Ascending aorta (tissue), 2 donors: ENCODE measurements at regions not wholly inside any gene's neighbourhood (a gene's known extent, or its start where the extent isn't known, plus 50 kb on each side); places are given as distances from the start of the nearest gene placed in this dataset.

ENCODE experiments used
- DNase-seq, 2 donors: peaks; one replicate each; pipeline ENCODE4 v3.0.0-alpha.2; 2019; ENCODE audit warnings: low spot score in 2 of 2
- H3K27ac ChIP-seq, 2 donors: fragments of 200-600 bp; sonication (generic); one replicate each; pipeline ENCODE4 v1.5.1; 2016 to 2017; ENCODE audit warnings: mild to moderate bottlenecking in 1 of 2
- H3K27me3 ChIP-seq: fragments of 200-600 bp; sonication (generic); one replicate; pipeline ENCODE4 v1.5.1; 2017
- H3K36me3 ChIP-seq, 2 donors: fragments of 200-600 bp; sonication (generic); one replicate each; pipeline ENCODE4 v1.5.1; 2016
- H3K4me1 ChIP-seq, 2 donors: fragments of 200-600 bp; sonication (generic); one replicate each; pipeline ENCODE4 v1.5.1; 2016 to 2017; ENCODE audit warnings: mild to moderate bottlenecking in 1 of 2
- H3K4me3 ChIP-seq, 2 donors: fragments of 200-600 bp; sonication (generic); one replicate each; pipeline ENCODE4 v1.5.1; 2016 to 2017; ENCODE audit warnings: mild to moderate bottlenecking in 1 of 2
- H3K9me3 ChIP-seq, 2 donors: fragments of 200-600 bp; sonication (generic); one replicate each; pipeline ENCODE4 v1.5.1; 2016
- intact Hi-C: fragments of 100-400 bp; cut with DNase I; formaldehyde crosslinking; loops from one replicate; pipeline ENCODE4 v1.15.1; 2023
- TF ChIP-seq, protein P1 (sequence below), 3 experiments: fragments of 200-600 bp in 2 of 3; fragments of 450-650 bp in 1 of 3; sonication (generic) in 2 of 3; IDR thresholded peaks; one replicate each; pipeline ENCODE4 v1.5.1; 2016 to 2019; ENCODE audit warnings: antibody characterized with exemption in 3 of 3, mild to moderate bottlenecking in 1 of 3, moderate library complexity in 1 of 3

DNA sequence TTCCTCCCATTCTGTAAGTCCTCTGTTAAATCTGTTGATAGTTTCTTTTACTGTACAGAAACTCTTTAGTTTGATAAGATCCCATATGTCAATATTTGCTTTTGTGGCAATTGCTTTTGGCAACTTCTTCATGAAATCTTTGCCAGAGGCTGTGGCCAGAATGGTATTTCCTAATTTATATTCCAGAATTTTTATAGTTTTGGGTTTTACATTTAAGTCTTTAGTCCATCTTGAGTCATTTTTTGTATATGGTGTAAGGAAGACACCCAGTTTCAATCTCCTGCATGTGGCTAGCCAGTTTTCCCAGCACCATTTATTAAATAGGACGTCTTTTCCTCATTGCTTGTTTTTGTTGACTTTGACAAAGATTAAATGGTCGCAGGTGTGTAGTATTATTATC, 372.4 kb upstream of the CADM2 start:
- intact Hi-C loops, result no loop called here

DNA sequence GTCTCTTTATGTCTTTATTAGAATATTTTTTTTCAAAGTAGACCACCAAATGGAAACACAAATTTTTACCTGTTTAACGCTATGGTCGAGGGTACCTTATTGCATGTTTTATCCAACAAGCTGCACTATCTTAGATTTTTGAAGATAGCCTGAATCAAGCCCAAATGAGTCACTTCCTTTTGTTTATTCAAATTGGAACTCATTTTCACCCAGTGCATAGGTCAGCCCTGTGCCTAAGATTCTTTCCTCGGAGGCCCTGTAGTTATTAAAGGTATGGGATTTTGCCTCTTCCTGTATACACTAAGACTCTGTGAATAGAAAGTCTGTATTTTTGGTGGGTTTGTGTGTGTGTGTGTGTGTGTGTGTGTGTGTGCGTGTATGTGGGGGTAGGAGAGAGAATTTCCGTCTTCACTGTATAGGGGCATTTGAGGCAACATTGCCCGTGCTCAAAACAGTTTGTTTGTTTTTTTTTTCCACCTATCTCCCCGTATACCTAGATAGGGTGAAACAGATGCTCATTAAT, 358.0 kb upstream of the CADM2 start:
- TF ChIP-seq, protein P1, sequence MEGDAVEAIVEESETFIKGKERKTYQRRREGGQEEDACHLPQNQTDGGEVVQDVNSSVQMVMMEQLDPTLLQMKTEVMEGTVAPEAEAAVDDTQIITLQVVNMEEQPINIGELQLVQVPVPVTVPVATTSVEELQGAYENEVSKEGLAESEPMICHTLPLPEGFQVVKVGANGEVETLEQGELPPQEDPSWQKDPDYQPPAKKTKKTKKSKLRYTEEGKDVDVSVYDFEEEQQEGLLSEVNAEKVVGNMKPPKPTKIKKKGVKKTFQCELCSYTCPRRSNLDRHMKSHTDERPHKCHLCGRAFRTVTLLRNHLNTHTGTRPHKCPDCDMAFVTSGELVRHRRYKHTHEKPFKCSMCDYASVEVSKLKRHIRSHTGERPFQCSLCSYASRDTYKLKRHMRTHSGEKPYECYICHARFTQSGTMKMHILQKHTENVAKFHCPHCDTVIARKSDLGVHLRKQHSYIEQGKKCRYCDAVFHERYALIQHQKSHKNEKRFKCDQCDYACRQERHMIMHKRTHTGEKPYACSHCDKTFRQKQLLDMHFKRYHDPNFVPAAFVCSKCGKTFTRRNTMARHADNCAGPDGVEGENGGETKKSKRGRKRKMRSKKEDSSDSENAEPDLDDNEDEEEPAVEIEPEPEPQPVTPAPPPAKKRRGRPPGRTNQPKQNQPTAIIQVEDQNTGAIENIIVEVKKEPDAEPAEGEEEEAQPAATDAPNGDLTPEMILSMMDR (IDR thresholded peaks at IDR 0.05), result no peak
- Histone ChIP-seq H3K27me3 (no peaks in the 10 kb centered on the region), H3K9me3 (no peaks in the 10 kb centered on the region), H3K36me3 (no peaks in the 10 kb centered on the region), H3K4me1 (no peaks in the 10 kb centered on the region), H3K4me3 (no peak overlapping the region), H3K27ac (no peak overlapping the region)
- intact Hi-C loops, result no loop called here
- no peak for DNase-seq

More for the DNA sequence above, 372.4 kb upstream of the CADM2 start:
- no peaks in the 10 kb centered on the region for H3K4me1 ChIP-seq
- TF ChIP-seq, protein P1 (IDR thresholded peaks at IDR 0.05), result no peak
- H3K27me3 ChIP-seq, result no peaks in the 10 kb centered on the region
- no peak overlapping the region for H3K27ac ChIP-seq
- DNase-seq, result no peak
- H3K4me3 ChIP-seq, result no peak overlapping the region
- no peaks in the 10 kb centered on the region for H3K36me3 ChIP-seq
- no peaks in the 10 kb centered on the region for H3K9me3 ChIP-seq

DNA sequence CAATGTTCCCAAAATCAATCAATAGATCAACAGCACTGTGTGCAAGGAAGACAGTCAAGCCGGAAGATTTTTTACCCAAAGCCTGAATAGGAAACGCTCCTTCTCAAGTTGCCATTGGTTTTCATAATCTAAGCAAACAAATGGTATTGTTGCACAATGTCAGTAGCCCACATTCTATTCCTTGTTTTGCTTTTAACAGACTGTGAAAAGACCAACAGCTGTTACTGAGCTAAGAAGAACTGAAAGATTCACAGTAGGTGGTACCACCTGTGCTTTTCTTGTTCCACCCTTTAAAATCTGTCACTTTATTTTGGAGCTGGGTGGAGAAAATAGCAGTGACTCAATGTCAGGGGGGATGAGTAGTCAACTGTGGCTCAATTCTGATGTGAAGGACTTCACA, 357.5 kb upstream of the CADM2 start:
- H3K27ac ChIP-seq, result no peak overlapping the region
- H3K36me3 ChIP-seq, result no peaks in the 10 kb centered on the region
- H3K4me3 ChIP-seq, result no peak overlapping the region
- H3K4me1 ChIP-seq, result no peaks in the 10 kb centered on the region
- TF ChIP-seq, protein P1 (IDR thresholded peaks at IDR 0.05), result no peak
- intact Hi-C loops, result no loop called here
- H3K9me3 ChIP-seq, result no peaks in the 10 kb centered on the region
- H3K27me3 ChIP-seq, result no peaks in the 10 kb centered on the region
- no peak for DNase-seq

DNA sequence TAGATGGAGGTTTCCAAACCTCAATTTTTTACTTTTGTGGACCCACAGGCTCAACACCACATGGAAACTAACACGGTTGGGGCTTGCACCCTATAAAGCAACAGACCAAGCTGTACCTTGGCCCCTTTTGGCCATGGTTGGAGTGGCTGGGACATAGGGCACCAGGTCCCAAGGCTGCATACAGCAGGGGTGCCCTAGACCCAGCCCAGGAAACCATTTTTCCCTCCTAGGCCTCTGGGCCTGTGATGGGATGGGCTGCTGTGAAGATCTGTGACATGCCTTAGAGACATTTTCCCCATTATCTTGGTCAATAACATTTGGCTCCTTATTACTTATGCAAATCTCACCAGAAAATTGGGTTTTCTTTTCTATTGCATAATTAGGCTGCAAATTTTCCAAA, 337.0 kb upstream of the CADM2 start:
- TF ChIP-seq, protein P1 (IDR thresholded peaks at IDR 0.05), result no peak
- Histone ChIP-seq H3K9me3 (no peaks in the 10 kb centered on the region), H3K36me3 (no peaks in the 10 kb centered on the region), H3K27ac (no peak overlapping the region), H3K4me1 (no peaks in the 10 kb centered on the region), H3K4me3 (no peak overlapping the region), H3K27me3 (no peaks in the 10 kb centered on the region)
- DNase-seq, result no peak
- intact Hi-C loops, result no loop called here

DNA sequence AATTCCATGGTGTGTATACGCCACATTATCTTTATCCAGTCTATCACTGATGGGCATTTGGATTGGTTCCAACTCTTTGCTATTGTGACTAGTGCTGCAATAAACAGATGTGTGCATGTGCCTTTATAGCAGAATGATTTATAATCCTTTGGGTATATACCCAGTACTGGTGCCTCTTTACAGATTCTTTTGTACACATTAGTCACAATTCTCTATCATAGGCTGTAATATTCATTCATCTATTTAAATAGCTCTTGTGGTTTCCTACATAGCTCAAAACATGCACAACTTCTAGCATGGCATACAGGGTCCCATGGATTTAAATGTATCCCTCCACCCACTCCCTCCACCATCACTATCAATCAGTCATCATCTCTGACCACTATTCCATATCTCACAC, 324.1 kb upstream of the CADM2 start:
- Histone ChIP-seq H3K9me3 (no peaks in the 10 kb centered on the region), H3K27me3 (no peaks in the 10 kb centered on the region), H3K4me3 (no peak overlapping the region), H3K4me1 (no peaks in the 10 kb centered on the region), H3K27ac (no peak overlapping the region), H3K36me3 (no peaks in the 10 kb centered on the region)
- no peak for DNase-seq
- intact Hi-C loops, result no loop called here
- TF ChIP-seq, protein P1 (IDR thresholded peaks at IDR 0.05), result no peak

DNA sequence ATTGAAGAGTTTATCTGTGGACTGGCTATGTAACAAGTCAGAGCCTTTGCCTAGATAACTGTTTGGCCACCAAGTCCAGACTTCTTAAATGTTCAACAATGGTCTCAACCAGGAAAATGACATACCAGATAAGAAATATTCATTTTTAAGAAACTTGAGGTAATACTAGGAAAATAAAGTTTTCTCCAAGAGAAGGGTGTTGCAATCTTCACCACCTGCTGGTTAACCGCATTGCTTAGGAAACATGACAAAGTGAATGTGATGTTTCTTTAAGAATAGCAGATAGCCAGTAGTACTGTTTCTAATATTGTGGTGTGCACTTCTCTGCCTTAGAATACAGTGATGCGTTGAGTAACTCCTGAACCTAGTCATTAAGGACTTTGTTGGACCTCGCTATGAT, 321.5 kb upstream of the CADM2 start:
- no peak overlapping the region for H3K27ac ChIP-seq
- H3K4me1 ChIP-seq, result no peaks in the 10 kb centered on the region
- no peaks in the 10 kb centered on the region for H3K36me3 ChIP-seq
- no peaks in the 10 kb centered on the region for H3K9me3 ChIP-seq
- no peak overlapping the region for H3K4me3 ChIP-seq
- DNase-seq, result no peak
- TF ChIP-seq, protein P1 (IDR thresholded peaks at IDR 0.05), result no peak
- H3K27me3 ChIP-seq, result no peaks in the 10 kb centered on the region
- intact Hi-C loops, result no loop called here
